ENCODE measurements at regions not wholly inside any gene's neighbourhood (a gene's known extent, or its start where the extent isn't known, plus 50 kb on each side); places are given as distances from the start of the nearest gene placed in this dataset.

DNA sequence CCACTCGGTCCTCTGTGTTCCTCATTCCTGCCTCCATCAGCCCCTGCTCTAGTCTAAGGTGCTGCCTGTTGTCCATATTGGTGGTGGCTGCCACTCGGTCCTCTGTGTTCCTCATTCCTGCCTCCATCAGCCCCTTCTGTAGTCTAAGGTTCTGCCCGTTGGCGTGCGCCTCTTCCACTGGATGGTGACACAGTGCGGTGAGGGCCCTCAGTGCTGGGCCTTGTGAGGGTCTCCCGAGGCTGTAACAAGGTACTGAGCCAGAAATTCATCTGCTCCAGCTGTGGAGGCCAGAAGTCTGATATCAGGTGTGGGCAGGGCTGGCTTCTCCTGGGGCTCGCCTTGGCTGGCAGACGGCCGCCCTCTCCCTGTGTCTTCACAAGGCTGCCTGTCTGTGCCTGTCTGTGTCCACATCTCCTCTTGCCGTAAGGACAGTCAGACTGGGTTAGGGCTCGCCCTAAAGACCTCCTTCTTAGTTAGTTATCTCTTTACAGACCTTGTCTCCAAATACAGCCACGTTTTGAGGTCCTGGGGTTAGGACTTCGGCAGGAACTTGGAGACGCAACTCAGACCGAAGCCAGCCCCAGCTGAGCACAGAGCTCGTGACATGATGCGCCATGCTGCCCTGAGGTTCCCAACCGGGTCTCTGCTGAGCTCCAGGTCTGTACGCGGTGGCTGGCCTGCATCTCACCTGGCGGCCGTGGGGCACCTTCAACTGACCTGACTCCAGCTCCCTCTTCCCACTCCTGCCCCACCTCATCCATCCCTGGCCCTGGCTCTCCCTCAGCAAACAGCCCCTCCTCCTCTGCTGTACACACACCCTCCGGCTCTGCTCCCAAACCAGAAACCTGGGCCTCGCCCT is 181.4 kb upstream of the SHH start:
- Histone ChIP-seq H3K4me1 (ENCODE audit: control insufficient read depth, insufficient read depth, low read length, poor library complexity, severe bottlenecking) (peaks cover 12% of the 10 kb centered on the region), H3K9me3 (ENCODE audit: control insufficient read depth in 2 of 2, low read length in 2 of 2) (no peaks in the 10 kb centered on the region), H3K27me3 (ENCODE audit: control insufficient read depth, insufficient read depth, low read length) (no peaks in the 10 kb centered on the region), H3K36me3 (ENCODE audit: control insufficient read depth, insufficient read depth, low read length) (no peaks in the 10 kb centered on the region), H3K4me3 (ENCODE audit: low read depth, low read length) (no peak overlapping the region), H3K27ac (ENCODE audit: insufficient read depth, low read length, poor library complexity, severe bottlenecking) (no peak overlapping the region)
- Mint-ChIP-seq H3K4me3 (no peak overlapping the region), H3K4me1 (peaks cover 0 to 22% (median 3%) of the 10 kb centered on the region in 4 donors), H3K36me3 (no peaks in the 10 kb centered on the region), H3K9me3 (peaks cover 0 to 4% (median 0%) of the 10 kb centered on the region in 7 donors), H3K27ac (peak overlapping the region in 1 of 3 donors; percentile 87), H3K27me3 (peaks cover 11% of the 10 kb centered on the region)
- DNase-seq (no peak), ATAC-seq (ENCODE audit: low read depth in 2 of 2) (no peak)

GRCh38 chr7:155992974-155993373 is 180.7 kb upstream of the SHH start:
- no peak overlapping the region for H3K4me3 Mint-ChIP-seq
- H3K9me3 Mint-ChIP-seq, result peaks cover 0 to 4% (median 0%) of the 10 kb centered on the region in 7 donors

DNA sequence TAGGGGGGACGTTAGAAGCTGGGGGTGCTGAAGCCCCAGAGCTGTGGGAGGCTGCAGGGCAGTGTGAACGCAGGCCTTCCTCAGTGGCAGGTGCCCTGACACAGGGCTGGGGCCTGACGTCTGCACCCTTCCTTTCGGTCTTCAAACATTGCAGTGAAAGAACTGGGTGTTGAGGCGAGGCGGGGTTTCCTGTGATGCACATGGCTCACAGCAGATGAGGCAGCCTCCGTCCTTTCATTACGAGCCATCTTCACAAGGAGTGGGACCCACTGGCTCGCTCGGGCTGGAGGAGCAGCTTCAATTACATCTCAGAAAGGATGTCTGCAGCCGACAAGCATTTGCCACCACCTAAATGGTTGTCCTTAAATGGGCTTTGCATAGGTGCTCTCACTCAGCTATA is 180.3 kb upstream of the SHH start:
- H3K36me3 ChIP-seq (ENCODE audit: control insufficient read depth, insufficient read depth, low read length), result no peaks in the 10 kb centered on the region
- Mint-ChIP-seq H3K27ac (no peak overlapping the region), H3K27me3 (peaks cover 11% of the 10 kb centered on the region), H3K4me3 (no peak overlapping the region), H3K4me1 (peaks cover 0 to 15% (median 3%) of the 10 kb centered on the region in 4 donors), H3K36me3 (no peaks in the 10 kb centered on the region), H3K9me3 (peaks cover 0 to 4% (median 0%) of the 10 kb centered on the region in 7 donors)
- no peak for DNase-seq
- H3K9me3 ChIP-seq (ENCODE audit: control insufficient read depth in 2 of 2, low read length in 2 of 2), result no peaks in the 10 kb centered on the region
- no peak overlapping the region for H3K27ac ChIP-seq (ENCODE audit: insufficient read depth, low read length, poor library complexity, severe bottlenecking)
- H3K4me3 ChIP-seq (ENCODE audit: low read depth, low read length), result no peak overlapping the region
- H3K4me1 ChIP-seq (ENCODE audit: control insufficient read depth, insufficient read depth, low read length, poor library complexity, severe bottlenecking), result peaks cover 5% of the 10 kb centered on the region
- no peak for ATAC-seq (ENCODE audit: low read depth in 2 of 2)
- H3K27me3 ChIP-seq (ENCODE audit: control insufficient read depth, insufficient read depth, low read length), result no peaks in the 10 kb centered on the region

More at GRCh38 chr7:155992974-155993373, 180.7 kb upstream of the SHH start:
- H3K27me3 ChIP-seq (ENCODE audit: control insufficient read depth, insufficient read depth, low read length), result no peaks in the 10 kb centered on the region
- peaks cover 9% of the 10 kb centered on the region for H3K4me1 ChIP-seq (ENCODE audit: control insufficient read depth, insufficient read depth, low read length, poor library complexity, severe bottlenecking)
- H3K4me1 Mint-ChIP-seq, result peaks cover 0 to 20% (median 3%) of the 10 kb centered on the region in 4 donors
- no peak for DNase-seq
- H3K27me3 Mint-ChIP-seq, result peaks cover 11% of the 10 kb centered on the region
- H3K27ac Mint-ChIP-seq, result peak overlapping the region in 1 of 3 donors; percentile 87
- no peak for ATAC-seq (ENCODE audit: low read depth in 2 of 2)
- H3K36me3 Mint-ChIP-seq, result no peaks in the 10 kb centered on the region
- H3K9me3 ChIP-seq (ENCODE audit: control insufficient read depth in 2 of 2, low read length in 2 of 2), result no peaks in the 10 kb centered on the region
- no peaks in the 10 kb centered on the region for H3K36me3 ChIP-seq (ENCODE audit: control insufficient read depth, insufficient read depth, low read length)
- H3K27ac ChIP-seq (ENCODE audit: insufficient read depth, low read length, poor library complexity, severe bottlenecking), result no peak overlapping the region
- H3K4me3 ChIP-seq (ENCODE audit: low read depth, low read length), result no peak overlapping the region

DNA sequence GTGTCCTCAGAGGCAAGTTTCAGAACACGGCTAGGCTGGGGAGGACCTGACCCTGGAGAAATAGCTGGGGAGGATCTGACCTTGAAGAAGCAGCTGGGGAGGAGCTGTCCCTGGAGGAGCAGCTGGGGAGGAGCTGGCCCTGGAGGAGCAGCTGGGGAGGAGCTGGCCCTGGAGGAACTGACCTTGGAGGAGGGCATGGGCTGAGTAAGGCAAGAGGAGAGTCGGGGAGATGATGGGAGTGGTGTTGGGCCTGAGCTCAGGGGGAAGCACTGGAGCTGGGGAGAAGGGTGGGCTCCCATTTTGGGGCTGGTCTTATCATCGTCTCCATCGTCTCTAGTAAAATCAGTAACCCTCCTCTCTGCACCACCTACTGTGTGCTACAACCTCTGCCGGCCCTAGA is 179.8 kb upstream of the SHH start:
- no peak overlapping the region for H3K27ac ChIP-seq (ENCODE audit: insufficient read depth, low read length, poor library complexity, severe bottlenecking)

DNA sequence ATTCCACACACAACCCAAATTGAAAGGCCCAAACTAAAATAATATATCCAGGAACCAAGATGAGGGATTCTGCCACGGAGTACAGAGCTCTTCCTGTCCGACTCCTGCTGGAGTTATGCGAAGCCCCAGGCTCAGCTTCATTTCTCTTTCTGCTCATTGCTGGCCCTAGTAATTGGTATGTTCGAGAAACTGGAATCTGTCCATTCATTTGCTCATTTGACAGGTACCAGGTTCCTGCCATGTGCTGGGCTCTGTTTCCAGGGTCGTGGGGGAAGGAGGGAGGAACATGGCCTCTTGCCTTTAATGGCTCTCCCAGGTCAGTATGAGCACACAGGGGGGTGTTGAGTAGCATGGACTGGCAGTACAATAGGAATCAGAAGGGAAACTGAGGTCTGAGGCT is 179.2 kb upstream of the SHH start:
- no peak overlapping the region for H3K4me3 Mint-ChIP-seq
- H3K27ac Mint-ChIP-seq, result no peak overlapping the region

More for the DNA sequence above, 179.8 kb upstream of the SHH start:
- Mint-ChIP-seq H3K4me3 (no peak overlapping the region), H3K36me3 (no peaks in the 10 kb centered on the region), H3K27me3 (peaks cover 11% of the 10 kb centered on the region), H3K27ac (no peak overlapping the region), H3K4me1 (peaks cover 0 to 11% (median 2%) of the 10 kb centered on the region in 4 donors), H3K9me3 (peaks cover 0 to 4% (median 0%) of the 10 kb centered on the region in 7 donors)
- Histone ChIP-seq H3K36me3 (ENCODE audit: control insufficient read depth, insufficient read depth, low read length) (no peaks in the 10 kb centered on the region), H3K27me3 (ENCODE audit: control insufficient read depth, insufficient read depth, low read length) (no peaks in the 10 kb centered on the region), H3K4me3 (ENCODE audit: low read depth, low read length) (no peak overlapping the region), H3K9me3 (ENCODE audit: control insufficient read depth in 2 of 2, low read length in 2 of 2) (no peaks in the 10 kb centered on the region), H3K4me1 (ENCODE audit: control insufficient read depth, insufficient read depth, low read length, poor library complexity, severe bottlenecking) (peaks cover under 1% of the 10 kb centered on the region)
- DNase-seq (no peak), ATAC-seq (ENCODE audit: low read depth in 2 of 2) (no peak)

DNA sequence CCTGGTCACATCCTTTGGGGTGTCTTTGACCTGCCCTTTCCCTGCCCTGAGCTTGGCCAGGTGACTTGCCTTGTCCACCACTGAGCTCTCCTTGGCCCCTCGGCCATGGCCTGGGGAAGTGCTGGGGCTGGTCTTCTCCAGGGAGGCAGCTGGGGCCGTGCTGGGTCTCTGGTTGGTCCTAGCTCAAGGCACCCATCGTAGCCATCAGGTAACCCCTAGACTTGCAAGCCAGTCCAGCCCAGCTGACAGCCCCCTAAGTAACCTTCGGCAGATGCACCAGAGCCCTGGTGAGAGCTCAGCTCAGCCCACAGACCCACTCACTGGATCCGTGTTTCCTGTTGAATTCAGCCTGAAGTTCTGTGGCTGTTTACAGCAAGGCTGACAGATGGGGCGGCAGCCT is 176.2 kb upstream of the SHH start:
- Histone ChIP-seq H3K27ac (ENCODE audit: insufficient read depth, low read length, poor library complexity, severe bottlenecking) (no peak overlapping the region), H3K4me1 (ENCODE audit: control insufficient read depth, insufficient read depth, low read length, poor library complexity, severe bottlenecking) (no peaks in the 10 kb centered on the region), H3K9me3 (ENCODE audit: control insufficient read depth in 2 of 2, low read length in 2 of 2) (no peaks in the 10 kb centered on the region), H3K4me3 (ENCODE audit: low read depth, low read length) (no peak overlapping the region), H3K27me3 (ENCODE audit: control insufficient read depth, insufficient read depth, low read length) (no peaks in the 10 kb centered on the region), H3K36me3 (ENCODE audit: control insufficient read depth, insufficient read depth, low read length) (no peaks in the 10 kb centered on the region)
- no peak overlapping the region for H3K4me3 Mint-ChIP-seq
- H3K9me3 Mint-ChIP-seq, result peaks cover 0 to 4% (median 1%) of the 10 kb centered on the region in 7 donors
- H3K36me3 Mint-ChIP-seq, result no peaks in the 10 kb centered on the region
- ATAC-seq (ENCODE audit: low read depth in 2 of 2), result no peak
- no peaks in the 10 kb centered on the region for H3K4me1 Mint-ChIP-seq
- H3K27ac Mint-ChIP-seq, result no peak overlapping the region
- no peak for DNase-seq
- H3K27me3 Mint-ChIP-seq, result no peaks in the 10 kb centered on the region

More for the DNA sequence above, 179.2 kb upstream of the SHH start:
- Histone ChIP-seq H3K9me3 (ENCODE audit: control insufficient read depth in 2 of 2, low read length in 2 of 2) (no peaks in the 10 kb centered on the region), H3K27me3 (ENCODE audit: control insufficient read depth, insufficient read depth, low read length) (no peaks in the 10 kb centered on the region), H3K4me3 (ENCODE audit: low read depth, low read length) (no peak overlapping the region), H3K4me1 (ENCODE audit: control insufficient read depth, insufficient read depth, low read length, poor library complexity, severe bottlenecking) (no peaks in the 10 kb centered on the region), H3K27ac (ENCODE audit: insufficient read depth, low read length, poor library complexity, severe bottlenecking) (no peak overlapping the region), H3K36me3 (ENCODE audit: control insufficient read depth, insufficient read depth, low read length) (no peaks in the 10 kb centered on the region)
- DNase-seq (no peak), ATAC-seq (ENCODE audit: low read depth in 2 of 2) (no peak)
- peaks cover 0 to 4% (median 1%) of the 10 kb centered on the region in 7 donors for H3K9me3 Mint-ChIP-seq
- no peaks in the 10 kb centered on the region for H3K36me3 Mint-ChIP-seq
- peaks cover 6% of the 10 kb centered on the region for H3K27me3 Mint-ChIP-seq
- H3K4me1 Mint-ChIP-seq, result peaks cover 0 to 5% (median 0%) of the 10 kb centered on the region in 4 donors

GRCh38 chr7:155987681-155988235 is 175.5 kb upstream of the SHH start:
- no peaks in the 10 kb centered on the region for H3K4me1 Mint-ChIP-seq
- no peak overlapping the region for H3K27ac Mint-ChIP-seq
- H3K36me3 Mint-ChIP-seq, result no peaks in the 10 kb centered on the region
- H3K4me3 Mint-ChIP-seq, result no peak overlapping the region
- no peaks in the 10 kb centered on the region for H3K4me1 ChIP-seq (ENCODE audit: control insufficient read depth, insufficient read depth, low read length, poor library complexity, severe bottlenecking)
- no peaks in the 10 kb centered on the region for H3K36me3 ChIP-seq (ENCODE audit: control insufficient read depth, insufficient read depth, low read length)
- no peaks in the 10 kb centered on the region for H3K27me3 Mint-ChIP-seq
- DNase-seq, result no peak
- H3K27me3 ChIP-seq (ENCODE audit: control insufficient read depth, insufficient read depth, low read length), result no peaks in the 10 kb centered on the region
- no peaks in the 10 kb centered on the region for H3K9me3 ChIP-seq (ENCODE audit: control insufficient read depth in 2 of 2, low read length in 2 of 2)
- peaks cover 0 to 4% (median 1%) of the 10 kb centered on the region in 7 donors for H3K9me3 Mint-ChIP-seq
- ATAC-seq (ENCODE audit: low read depth in 2 of 2), result no peak
- no peak overlapping the region for H3K27ac ChIP-seq (ENCODE audit: insufficient read depth, low read length, poor library complexity, severe bottlenecking)
- no peak overlapping the region for H3K4me3 ChIP-seq (ENCODE audit: low read depth, low read length)
